ENCODE measurements at regions not wholly inside any gene's neighbourhood (a gene's known extent, or its start where the extent isn't known, plus 50 kb on each side); places are given as distances from the start of the nearest gene placed in this dataset.
"Not testable (repeated sequence)": the region's sequence is repeated elsewhere in the genome, so short reads cannot be mapped to it uniquely, and the experiment has no call there.

GRCh38 chr5:99515864-99516490 lies 587.2 kb upstream of the CHD1 start:
- H3K27ac Mint-ChIP-seq; ATAC-seq; H3K4me3 Mint-ChIP-seq; CTCF ChIA-PET; H3K4me1 Mint-ChIP-seq; POLR2A ChIA-PET; H3K27me3 Mint-ChIP-seq; intact Hi-C loops (cut with DNase I, micrococcal nuclease); H3K9me3 Mint-ChIP-seq (ENCODE audit: low read depth); DNase-seq; H3K36me3 Mint-ChIP-seq (ENCODE audit: low read depth): not testable (repeated sequence)

GRCh38 chr5:99510237-99510866 lies 581.5 kb upstream of the CHD1 start:
- H3K4me3 Mint-ChIP-seq; intact Hi-C loops (cut with DNase I, micrococcal nuclease); H3K27ac Mint-ChIP-seq; ATAC-seq; DNase-seq; H3K9me3 Mint-ChIP-seq (ENCODE audit: low read depth); POLR2A ChIA-PET; H3K27me3 Mint-ChIP-seq; CTCF ChIA-PET; H3K36me3 Mint-ChIP-seq (ENCODE audit: low read depth); H3K4me1 Mint-ChIP-seq: not testable (repeated sequence)

DNA sequence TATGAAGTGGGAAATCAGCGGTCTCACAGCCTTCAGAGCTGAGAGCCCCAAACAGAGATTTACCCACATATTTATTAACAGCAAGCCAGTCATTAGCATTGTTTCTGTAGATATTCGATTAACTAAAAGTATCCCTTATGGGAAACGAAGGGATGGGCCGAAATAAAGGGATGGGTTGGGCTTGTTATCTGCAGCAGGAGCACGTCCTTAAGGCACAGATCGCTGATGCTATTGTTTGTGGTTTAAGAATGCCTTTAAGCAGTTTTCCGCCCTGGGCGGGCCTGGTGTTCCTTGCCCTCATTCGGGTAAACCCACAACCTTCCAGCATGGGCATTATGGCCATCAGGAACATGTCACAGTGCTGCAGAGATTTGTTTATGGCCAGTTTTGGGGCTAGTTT lies 580.3 kb upstream of the CHD1 start:
- POLR2A ChIA-PET; H3K4me1 Mint-ChIP-seq; intact Hi-C loops (cut with DNase I, micrococcal nuclease); DNase-seq; H3K27ac Mint-ChIP-seq; ATAC-seq; H3K9me3 Mint-ChIP-seq (ENCODE audit: low read depth); H3K27me3 Mint-ChIP-seq; H3K4me3 Mint-ChIP-seq; CTCF ChIA-PET; H3K36me3 Mint-ChIP-seq (ENCODE audit: low read depth): not testable (repeated sequence)

DNA sequence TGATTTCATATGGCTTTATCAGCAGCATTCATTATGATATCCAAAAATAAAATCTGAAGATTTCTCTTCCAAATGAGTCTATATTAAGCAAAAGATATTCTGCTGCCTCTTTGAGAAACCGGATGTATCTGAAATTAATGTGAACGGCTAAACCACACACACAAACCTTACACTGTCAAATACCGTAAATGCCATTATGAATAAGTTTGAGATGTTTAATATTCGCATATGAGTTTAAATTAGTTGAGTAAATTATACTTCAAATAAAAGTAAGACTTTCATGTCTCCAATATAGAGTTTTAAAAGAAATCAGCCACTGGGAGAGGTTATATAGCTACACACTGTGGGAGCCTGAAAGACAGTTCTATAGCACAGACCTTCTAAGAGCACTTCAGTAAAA lies 566.6 kb upstream of the CHD1 start:
- H3K4me1 Mint-ChIP-seq; H3K27ac Mint-ChIP-seq; DNase-seq; intact Hi-C loops (cut with DNase I, micrococcal nuclease); H3K9me3 Mint-ChIP-seq (ENCODE audit: low read depth); H3K36me3 Mint-ChIP-seq (ENCODE audit: low read depth); POLR2A ChIA-PET; ATAC-seq; H3K4me3 Mint-ChIP-seq; H3K27me3 Mint-ChIP-seq; CTCF ChIA-PET: not testable (repeated sequence)

DNA sequence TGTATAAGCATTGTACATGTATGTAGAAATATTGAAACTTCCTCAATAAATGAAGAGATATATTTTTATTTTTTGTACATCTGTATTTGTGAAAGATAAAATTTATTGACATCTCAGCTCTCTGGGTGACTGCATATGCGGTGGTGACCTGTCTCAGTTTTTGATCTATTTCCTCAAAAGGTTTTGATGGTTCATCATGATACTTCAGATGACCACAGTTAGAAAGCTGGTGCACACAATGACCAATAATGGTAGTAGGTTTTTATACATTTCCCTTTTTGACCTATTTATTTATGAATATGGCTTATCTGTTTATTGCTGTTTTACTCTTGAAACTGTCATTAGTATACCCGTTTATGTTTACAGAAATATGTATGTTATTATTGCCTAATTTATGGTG lies 549.6 kb upstream of the CHD1 start:
- H3K27me3 Mint-ChIP-seq; H3K4me1 Mint-ChIP-seq; H3K36me3 Mint-ChIP-seq (ENCODE audit: low read depth); intact Hi-C loops (cut with DNase I, micrococcal nuclease); H3K27ac Mint-ChIP-seq; ATAC-seq; H3K4me3 Mint-ChIP-seq; H3K9me3 Mint-ChIP-seq (ENCODE audit: low read depth); DNase-seq; POLR2A ChIA-PET; CTCF ChIA-PET: not testable (repeated sequence)

- H3K9me3 Mint-ChIP-seq (ENCODE audit: low read depth); H3K36me3 Mint-ChIP-seq (ENCODE audit: low read depth); H3K27ac Mint-ChIP-seq; H3K27me3 Mint-ChIP-seq; POLR2A ChIA-PET; H3K4me3 Mint-ChIP-seq; ATAC-seq; H3K4me1 Mint-ChIP-seq; intact Hi-C loops (cut with DNase I, micrococcal nuclease); DNase-seq; CTCF ChIA-PET: not testable (repeated sequence)
These were observed 544.5 kb upstream of the CHD1 start for GRCh38 chr5:99473328-99473727.

DNA sequence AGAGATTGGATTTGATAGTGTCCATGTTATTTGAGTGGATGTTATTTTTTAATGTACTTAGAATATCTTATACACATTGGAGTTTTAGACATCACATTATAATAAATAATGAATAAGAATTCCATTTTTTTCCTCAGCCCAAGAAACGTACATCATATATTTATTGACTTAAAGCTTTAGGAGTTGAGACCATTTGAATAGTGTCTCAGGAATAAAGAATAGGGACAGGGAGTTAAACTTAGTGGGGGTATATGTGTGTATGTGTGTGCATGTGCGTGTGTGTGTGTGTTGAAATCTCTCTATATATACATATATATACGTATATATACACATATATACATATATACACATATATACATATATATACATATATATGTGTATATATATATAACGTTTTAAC lies 542.9 kb upstream of the CHD1 start:
- H3K36me3 Mint-ChIP-seq (ENCODE audit: low read depth); H3K27me3 Mint-ChIP-seq; POLR2A ChIA-PET; H3K4me3 Mint-ChIP-seq; DNase-seq; intact Hi-C loops (cut with DNase I, micrococcal nuclease); ATAC-seq; H3K9me3 Mint-ChIP-seq (ENCODE audit: low read depth); H3K4me1 Mint-ChIP-seq; H3K27ac Mint-ChIP-seq: not testable (repeated sequence)
- CTCF ChIA-PET = interaction anchor here (0.6 kb wide), 1 partner anchor 849 kb away, joined by 3 read pairs; no protein-coding TSS in a partner anchor

DNA sequence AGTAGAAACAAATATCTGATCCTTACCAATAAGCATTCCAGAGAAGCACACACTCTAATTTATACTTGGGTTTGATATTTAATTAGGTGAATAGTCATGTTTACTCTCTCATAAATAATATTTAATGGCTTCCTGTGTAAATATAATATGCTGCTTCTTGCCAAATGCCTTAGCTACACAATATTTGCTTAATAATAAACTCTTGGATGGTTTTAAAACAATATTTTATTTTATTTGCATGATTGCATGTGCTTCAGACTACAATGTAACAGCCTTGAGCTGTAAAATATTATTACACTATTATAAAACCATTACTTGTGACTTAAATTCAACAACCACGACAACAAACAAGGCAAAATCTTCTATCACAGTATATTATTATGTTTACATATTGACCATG lies 542.4 kb upstream of the CHD1 start:
- intact Hi-C loops (cut with DNase I, micrococcal nuclease); H3K9me3 Mint-ChIP-seq (ENCODE audit: low read depth); H3K4me1 Mint-ChIP-seq; POLR2A ChIA-PET; H3K4me3 Mint-ChIP-seq; ATAC-seq; H3K27ac Mint-ChIP-seq; DNase-seq; CTCF ChIA-PET; H3K36me3 Mint-ChIP-seq (ENCODE audit: low read depth); H3K27me3 Mint-ChIP-seq: not testable (repeated sequence)

GRCh38 chr5:99470636-99471035 lies 541.8 kb upstream of the CHD1 start:
- H3K4me1 Mint-ChIP-seq; ATAC-seq; CTCF ChIA-PET; DNase-seq; intact Hi-C loops (cut with DNase I, micrococcal nuclease); POLR2A ChIA-PET; H3K9me3 Mint-ChIP-seq (ENCODE audit: low read depth); H3K4me3 Mint-ChIP-seq; H3K36me3 Mint-ChIP-seq (ENCODE audit: low read depth); H3K27ac Mint-ChIP-seq; H3K27me3 Mint-ChIP-seq: not testable (repeated sequence)

GRCh38 chr5:99460701-99461100 lies 531.9 kb upstream of the CHD1 start:
- H3K4me1 Mint-ChIP-seq = no peaks in the 10 kb centered on the region
- H3K27me3 Mint-ChIP-seq = no peaks in the 10 kb centered on the region
- no peak for ATAC-seq
- no peak for DNase-seq
- H3K36me3 Mint-ChIP-seq (ENCODE audit: low read depth) = no peaks in the 10 kb centered on the region
- H3K27ac Mint-ChIP-seq = no peak overlapping the region
- H3K4me3 Mint-ChIP-seq = no peak overlapping the region
- H3K9me3 Mint-ChIP-seq (ENCODE audit: low read depth) = no peaks in the 10 kb centered on the region
- intact Hi-C loops (cut with DNase I, micrococcal nuclease) = no loop called here
- ChIA-PET POLR2A (no interaction called here), CTCF (interaction anchor here (0.5 kb wide), 1 partner anchor 1734 kb away, joined by 3 read pairs; no protein-coding TSS in a partner anchor)

GRCh38 chr5:99453196-99453595 lies 524.4 kb upstream of the CHD1 start:
- no peak for DNase-seq
- no peaks in the 10 kb centered on the region for H3K4me1 Mint-ChIP-seq
- intact Hi-C loops (cut with DNase I, micrococcal nuclease) = no loop called here
- no peak overlapping the region for H3K4me3 Mint-ChIP-seq
- H3K27ac Mint-ChIP-seq = no peak overlapping the region
- H3K36me3 Mint-ChIP-seq (ENCODE audit: low read depth) = no peaks in the 10 kb centered on the region
- H3K27me3 Mint-ChIP-seq = no peaks in the 10 kb centered on the region
- H3K9me3 Mint-ChIP-seq (ENCODE audit: low read depth) = no peaks in the 10 kb centered on the region
- CTCF ChIA-PET = no interaction called here
- POLR2A ChIA-PET = no interaction called here
- no peak for ATAC-seq

GRCh38 chr5:99449786-99450185 lies 521.0 kb upstream of the CHD1 start:
- Mint-ChIP-seq H3K27ac (no peak overlapping the region), H3K27me3 (no peaks in the 10 kb centered on the region), H3K4me1 (no peaks in the 10 kb centered on the region), H3K9me3 (ENCODE audit: low read depth) (no peaks in the 10 kb centered on the region), H3K36me3 (ENCODE audit: low read depth) (no peaks in the 10 kb centered on the region), H3K4me3 (no peak overlapping the region)
- intact Hi-C loops (cut with DNase I, micrococcal nuclease) = no loop called here
- ChIA-PET CTCF (no interaction called here), POLR2A (no interaction called here)
- ATAC-seq = no peak
- no peak for DNase-seq
